ENCODE measurements at regions not wholly inside any gene's neighbourhood (a gene's known extent, or its start where the extent isn't known, plus 50 kb on each side); places are given as distances from the start of the nearest gene placed in this dataset.
"Not testable (repeated sequence)": the region's sequence is repeated elsewhere in the genome, so short reads cannot be mapped to it uniquely, and the experiment has no call there.

GRCh38 chr16:86337581-86338402, 172.5 kb upstream of the FOXF1 start:
- DNase-seq: no peak

DNA sequence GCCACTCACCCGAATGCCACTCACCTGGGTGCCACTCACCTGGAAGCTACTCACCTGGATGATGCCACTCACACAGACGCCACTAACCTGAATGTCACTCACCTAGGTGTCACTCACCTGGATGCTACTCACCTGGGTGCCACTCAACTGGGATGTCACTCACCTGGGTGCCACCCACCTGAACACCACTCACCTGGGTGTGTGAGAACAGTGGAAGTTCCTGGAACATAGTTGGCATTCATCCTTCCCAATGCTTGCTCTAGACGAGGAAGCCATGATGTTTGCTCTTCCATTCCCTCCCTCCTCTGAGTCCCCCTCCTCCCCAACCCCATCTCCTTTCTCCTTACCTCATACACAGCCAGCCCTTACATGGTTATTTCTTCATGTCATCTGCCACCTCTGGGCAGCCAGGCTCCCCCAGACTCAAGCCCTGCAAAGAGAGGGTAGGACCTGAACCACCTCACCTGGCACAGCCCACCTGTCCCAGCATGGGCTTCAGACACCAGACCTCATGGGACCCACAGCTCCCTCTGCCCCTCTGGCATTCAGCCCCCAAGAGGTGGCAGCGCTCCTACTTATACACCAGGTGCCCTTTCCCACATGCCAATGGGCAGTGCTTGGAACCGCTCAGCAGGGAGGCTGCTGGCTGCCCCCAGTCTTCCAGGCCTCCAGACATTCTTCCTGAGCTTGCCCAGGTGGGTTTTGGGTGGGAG, 171.8 kb upstream of the FOXF1 start:
- DNase-seq: no peak

GRCh38 chr16:86342161-86342834, 168.0 kb upstream of the FOXF1 start:
- DNase-seq: peak in 1 of 2 donors; percentile 13

DNA sequence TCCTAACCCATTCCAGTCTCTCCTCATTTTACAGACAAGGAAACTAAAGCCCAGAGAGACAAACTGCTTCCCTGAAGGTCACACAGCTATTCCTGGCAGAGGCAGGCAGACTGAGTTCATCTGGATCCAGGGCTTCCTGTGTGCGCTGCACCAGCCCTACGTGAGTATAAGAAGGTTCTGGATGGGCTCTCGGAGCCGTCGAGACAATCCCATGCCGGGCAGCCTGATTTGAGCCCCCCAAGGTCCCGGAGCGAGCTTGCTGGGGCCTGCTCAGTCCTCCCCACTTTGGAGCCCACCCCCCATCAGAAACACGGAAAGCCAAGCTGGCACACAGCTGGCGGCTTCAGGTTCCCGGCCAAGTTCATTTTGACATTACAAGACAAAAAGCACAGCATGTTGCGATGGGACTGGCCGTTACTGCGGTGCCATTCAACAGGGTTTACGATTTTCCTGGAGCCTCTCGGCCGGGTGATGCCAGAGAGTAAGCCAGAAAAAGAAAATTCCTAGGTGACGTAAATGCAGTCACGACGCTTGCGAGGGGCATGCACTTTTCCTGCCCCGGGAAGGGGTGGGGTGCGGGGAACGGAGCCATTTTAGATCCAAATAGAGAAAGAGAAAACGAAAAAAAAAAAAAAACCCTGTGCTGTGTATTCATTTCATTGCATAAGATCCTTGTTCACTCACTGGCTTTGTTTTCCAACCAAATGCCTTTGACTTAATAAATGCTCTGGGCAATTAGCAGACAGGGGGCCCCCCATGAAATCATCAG, 167.1 kb upstream of the FOXF1 start:
- peak; percentile 42 to 50 for DNase-seq

DNA sequence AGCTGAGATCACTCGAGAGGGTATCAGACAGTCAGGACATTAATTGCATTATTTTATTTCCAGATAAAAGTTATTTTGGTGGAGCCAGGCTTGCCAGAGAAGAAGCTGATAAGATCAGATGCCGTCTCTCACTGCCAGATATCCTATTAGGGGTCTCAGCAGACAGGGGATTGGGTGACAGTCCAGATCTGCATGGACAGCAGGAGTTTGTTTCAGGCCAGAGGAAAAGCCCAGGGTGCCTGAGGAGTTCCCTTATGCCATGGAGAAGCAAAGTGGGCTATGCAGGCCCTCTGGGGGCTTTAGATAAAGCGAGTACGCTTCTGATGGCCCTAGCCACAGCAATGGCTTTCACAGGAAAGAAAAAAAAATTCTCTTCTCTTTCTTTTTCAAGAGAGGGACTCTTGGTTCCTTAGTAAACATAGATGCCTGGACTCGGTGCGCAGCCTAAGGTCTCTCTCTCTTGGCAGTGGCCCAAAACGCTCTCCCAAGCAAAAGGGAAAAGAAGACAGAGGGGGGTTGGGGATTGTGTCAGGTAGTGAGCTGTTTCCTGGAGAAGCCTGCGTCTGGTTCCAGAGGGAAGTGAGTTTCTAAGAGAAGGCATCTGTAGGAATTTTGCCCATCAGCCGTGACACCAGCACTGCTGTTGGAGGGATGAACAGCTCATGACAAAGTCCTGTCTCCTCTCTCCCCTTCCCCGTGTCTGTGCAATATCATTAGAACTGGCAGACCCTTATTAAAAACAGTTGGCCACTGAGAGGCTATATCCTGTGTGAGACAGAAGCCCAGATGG, 166.3 kb upstream of the FOXF1 start:
- no peak for DNase-seq

DNA sequence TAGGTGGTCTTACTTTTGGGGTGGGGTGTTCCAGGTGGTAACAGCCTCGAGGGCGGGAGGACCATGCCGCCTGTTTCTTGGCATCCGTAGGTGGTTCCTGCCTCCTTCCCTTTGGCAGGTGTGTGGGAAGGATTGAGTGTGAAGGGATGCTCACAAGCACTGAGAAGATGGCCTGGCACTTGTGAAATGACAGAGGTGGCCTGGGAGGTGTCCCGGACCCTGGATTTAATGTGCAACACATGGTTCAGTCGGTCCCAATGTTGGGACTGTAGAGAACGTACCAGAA, 165.8 kb upstream of the FOXF1 start:
- no peak for DNase-seq

DNA sequence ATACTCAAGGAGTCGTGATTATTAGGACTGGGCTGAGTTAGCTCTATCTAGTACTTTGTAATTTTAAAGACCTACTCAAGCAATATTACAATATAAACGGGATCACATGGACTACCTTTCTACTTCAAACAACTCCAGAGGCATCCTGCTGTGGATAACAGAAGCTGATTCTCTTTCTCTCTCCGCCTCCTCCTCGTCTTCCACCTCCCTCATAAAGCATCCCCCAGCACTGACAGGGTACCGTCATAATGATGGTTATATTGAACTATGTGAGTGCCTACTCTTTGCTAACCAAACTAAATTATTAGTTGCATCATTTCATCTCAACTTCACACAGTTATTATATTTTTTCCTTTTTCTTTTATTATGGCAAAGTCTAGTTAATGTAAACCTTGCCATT, 165.4 kb upstream of the FOXF1 start:
- no peak for DNase-seq

DNA sequence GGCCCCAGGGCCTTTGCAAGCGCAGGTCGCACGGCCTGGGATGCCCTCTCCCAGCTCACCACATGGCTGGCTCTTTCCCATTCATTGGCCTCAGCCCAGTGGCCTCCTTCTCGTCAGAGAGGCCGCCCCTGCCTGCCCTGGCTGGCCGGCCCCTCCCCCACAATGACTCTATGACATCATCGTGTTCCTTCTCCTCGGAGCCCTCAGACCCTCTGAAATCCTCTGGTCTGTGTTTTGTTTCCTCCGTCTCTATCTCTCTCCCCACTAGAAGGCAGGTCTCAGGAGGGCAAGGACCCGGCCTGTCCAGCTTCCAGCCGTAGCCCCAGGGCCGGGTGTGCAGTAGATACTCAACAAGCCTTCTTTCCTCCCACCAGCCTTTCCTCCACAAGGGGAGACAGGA, 164.8 kb upstream of the FOXF1 start:
- DNase-seq: no peak

DNA sequence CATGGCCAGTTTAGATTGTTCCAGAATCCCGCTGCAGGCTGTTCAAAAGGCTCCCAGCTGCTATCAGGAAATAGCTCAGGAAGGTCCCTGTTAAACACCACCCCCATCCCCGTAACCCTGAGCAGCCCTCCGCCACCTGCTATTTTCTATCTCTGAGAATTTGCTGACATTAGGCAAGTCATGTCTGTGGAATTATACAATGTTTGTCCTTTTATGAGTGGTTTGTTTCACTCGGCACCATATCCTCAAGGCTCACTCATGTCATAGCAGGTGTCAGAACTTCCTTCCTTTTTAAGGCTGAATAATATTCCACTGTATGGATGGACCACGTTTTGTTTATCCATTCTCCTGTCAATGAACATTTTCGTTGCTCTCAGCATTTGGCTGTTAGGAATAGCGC, 164.3 kb upstream of the FOXF1 start:
- no peak for DNase-seq

GRCh38 chr16:86347090-86347489, 163.2 kb upstream of the FOXF1 start:
- DNase-seq: peak in 1 of 2 donors; percentile 34

GRCh38 chr16:86347916-86348555, 162.3 kb upstream of the FOXF1 start:
- no peak for DNase-seq

DNA sequence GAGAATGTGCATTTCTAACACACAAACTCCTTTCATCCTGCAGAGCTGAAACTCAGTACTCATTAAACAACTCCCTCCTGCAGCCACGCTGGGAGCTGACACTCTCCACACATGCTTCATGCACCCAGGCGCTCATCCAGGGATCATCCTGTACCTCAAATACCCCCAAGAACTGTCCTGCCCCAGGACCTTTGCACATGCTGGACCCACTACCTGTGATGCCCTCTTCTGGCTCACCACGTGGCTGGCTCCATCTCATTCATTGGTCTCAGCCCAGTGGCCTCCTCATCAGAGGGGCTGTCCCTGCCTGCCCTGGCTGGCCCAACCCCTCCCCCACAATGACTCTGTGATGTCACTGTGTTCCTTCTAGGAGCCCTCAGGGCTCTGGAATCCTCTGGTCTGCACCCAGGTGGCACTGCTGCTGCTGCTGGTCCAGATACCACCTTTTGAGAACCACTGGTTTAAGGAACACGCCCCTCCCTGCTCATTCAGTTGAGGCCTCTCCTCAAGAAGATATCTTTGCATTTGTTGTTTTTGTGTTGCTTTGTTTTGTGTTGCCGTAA, 160.9 kb upstream of the FOXF1 start:
- no peak for DNase-seq

DNA sequence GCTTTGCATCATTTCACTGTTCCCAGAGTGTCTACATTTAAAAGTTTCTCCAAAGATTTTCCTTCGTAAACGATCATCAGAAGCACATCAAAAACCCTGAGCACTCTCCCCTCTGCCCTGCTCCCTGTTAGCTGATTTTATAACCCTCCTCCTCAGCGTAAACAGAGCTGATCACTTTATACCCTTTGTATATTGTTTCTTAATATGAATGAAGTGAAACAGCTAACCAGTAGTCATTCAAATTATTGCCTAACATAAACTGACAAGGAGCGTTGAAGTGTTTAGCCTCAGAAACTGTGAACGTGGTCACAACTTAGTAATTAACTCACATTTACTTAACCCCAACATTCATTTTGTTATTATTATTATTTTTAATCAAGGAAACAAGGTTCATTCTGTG, 160.0 kb upstream of the FOXF1 start:
- DNase-seq: no peak

DNA sequence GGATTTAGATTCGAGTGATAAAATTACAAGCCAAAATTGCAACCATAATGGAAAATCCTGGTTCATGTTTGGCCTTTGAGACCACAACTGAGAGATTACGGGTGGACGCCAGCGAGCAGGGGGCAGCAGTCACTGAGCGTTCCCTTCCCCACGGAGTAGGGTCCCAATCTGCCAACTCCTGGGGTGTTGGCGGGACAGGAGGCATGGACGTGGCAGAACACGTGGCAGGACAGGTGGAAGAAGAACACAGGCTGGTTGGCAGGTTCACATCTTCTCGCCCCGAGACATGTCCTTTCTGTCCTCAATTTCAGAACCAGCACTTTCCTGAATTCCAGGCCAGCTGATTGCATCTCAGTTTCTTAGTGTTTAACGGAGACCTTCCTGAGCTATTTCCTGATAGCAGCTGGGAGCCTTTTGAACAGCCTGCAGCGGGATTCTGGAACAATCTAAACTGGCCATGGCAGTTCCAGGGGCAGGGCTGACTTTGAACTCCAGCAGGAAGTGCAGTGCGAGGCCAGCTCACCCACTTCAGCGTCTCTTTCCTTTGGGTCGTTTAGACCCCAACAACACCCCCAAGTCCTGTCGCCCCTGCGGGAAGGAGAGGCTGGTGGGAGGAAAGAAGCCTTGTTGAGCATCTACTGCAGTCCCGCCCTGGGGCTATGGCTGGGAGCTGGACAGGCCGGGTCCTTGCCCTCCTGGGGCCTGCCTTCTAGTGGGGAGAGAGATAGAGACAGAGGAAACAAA, 159.1 kb upstream of the FOXF1 start:
- no peak for DNase-seq

DNA sequence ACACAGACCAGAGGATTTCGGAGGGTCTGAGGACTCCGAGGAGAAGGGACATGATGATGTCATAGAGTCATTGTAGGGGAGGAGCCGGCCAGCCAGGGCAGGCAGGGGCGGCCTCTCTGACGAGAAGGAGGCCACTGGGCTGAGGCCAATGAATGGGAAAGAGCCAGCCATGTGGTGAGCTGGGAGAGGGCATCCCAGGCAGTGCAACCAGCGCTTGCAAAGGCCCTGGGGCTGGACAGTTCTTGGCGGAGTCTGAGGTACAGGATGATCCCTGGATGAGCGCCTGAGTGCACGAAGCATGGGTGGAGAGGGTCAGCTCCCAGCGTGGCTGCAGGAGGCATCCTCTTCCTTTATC, 158.6 kb upstream of the FOXF1 start:
- DNase-seq: not testable (repeated sequence)

DNA sequence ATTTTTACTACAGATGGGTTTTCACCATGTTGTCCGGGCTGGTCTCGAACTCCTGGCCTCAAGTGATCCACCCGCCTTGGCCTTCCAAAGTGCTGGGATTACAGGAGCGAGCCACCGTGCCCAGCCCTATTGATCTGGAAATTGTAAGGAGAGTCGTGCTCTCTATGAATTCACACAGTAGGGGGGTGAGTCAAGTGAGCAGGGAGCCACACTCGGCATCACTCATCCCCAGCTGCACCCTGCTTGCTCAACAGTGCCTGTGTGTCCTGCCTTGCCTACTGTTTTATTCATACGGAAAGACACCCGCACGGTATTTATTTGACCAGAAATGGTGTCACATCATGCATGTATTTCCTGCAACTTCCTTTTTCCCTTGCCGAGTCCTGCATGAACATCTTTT, 157.2 kb upstream of the FOXF1 start:
- no peak for DNase-seq

- DNase-seq: no peak
These were observed 156.4 kb upstream of the FOXF1 start for GRCh38 chr16:86353948-86354347.

GRCh38 chr16:86354641-86355513, 155.4 kb upstream of the FOXF1 start:
- DNase-seq: no peak

DNA sequence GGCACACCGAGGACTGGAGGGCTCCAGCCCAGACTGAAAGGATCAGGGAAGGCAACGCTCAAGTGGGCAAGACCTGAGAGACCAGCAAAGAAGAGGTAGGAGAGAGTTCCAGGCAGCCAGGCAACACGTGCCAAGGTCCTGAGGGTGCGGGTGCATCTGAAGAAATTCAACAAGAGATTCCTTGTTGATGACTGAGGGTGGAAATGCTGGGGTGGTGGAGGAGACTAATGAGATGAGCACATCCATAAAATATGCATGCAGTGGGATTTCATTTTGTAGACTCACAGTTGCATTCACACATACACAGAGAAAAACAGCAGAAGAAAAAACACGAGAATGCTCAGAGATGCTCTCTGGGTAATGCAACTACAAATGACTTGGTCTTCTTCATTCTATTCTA, 154.8 kb upstream of the FOXF1 start:
- DNase-seq: no peak

DNA sequence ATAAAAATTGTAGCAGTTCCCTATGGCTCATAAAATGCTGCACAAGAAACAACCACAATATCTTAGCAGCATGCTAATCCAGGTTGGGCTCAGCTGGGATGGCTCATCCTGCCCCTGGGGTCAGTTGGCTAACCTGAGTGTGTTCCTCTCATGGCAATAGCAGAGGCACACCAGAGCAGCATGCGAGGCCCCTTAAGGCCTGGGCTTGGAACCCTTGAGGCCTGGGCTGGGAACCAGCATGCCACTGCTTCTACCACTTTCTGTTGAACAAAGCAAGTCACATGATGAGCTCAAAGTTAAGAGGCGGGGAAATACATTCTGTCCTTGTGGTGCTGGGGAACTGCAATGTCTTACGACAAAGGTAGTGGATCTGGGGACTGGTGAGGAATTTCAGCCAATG, 154.4 kb upstream of the FOXF1 start:
- DNase-seq: no peak

Data from inflammatory macrophage treated with lipopolysaccharide for 1 hour (primary cell).